Vagina (tissue), 2 donors: ENCODE measurements at regions not wholly inside any gene's neighbourhood (a gene's known extent, or its start where the extent isn't known, plus 50 kb on each side); places are given as distances from the start of the nearest gene placed in this dataset.

Experiments
- DNase-seq, 2 donors: peaks; one replicate each; pipeline ENCODE4 v3.0.0-alpha.2; 2017; ENCODE audit errors: extremely low spot score in 2 of 2
- H3K27ac ChIP-seq: fragments of 200-600 bp; sonication (generic); one replicate; pipeline ENCODE4 v1.5.1; 2019
- H3K27me3 ChIP-seq: fragments of 200-600 bp; sonication (generic); one replicate; pipeline ENCODE4 v1.5.1; 2019
- H3K36me3 ChIP-seq, 2 donors: fragments of 200-600 bp; sonication (generic); one replicate each; pipeline ENCODE4 v1.5.1; 2017 to 2019
- H3K4me1 ChIP-seq: fragments of 200-600 bp; sonication (generic); one replicate; pipeline ENCODE4 v1.5.1; 2019
- H3K4me3 ChIP-seq, 2 donors: fragments of 200-600 bp; sonication (generic); 1 replicate in 1 of 2; 2 replicates in 1 of 2; pipeline ENCODE4 v1.5.1; 2016 to 2019
- H3K9me3 ChIP-seq: fragments of 200-600 bp; sonication (generic); one replicate; pipeline ENCODE4 v1.5.1; 2019
- CTCF ChIP-seq, 3 experiments: fragments of 450-650 bp in 2 of 3; fragments of 200-600 bp in 1 of 3; sonication (generic) in 1 of 3; IDR thresholded peaks; one replicate each; pipeline ENCODE4 v1.5.1; 2017 to 2019; ENCODE audit warnings: antibody characterized with exemption in 3 of 3, mild to moderate bottlenecking in 2 of 3, moderate library complexity in 2 of 3
- POLR2A ChIP-seq, 2 donors: fragments of 450-650 bp; IDR thresholded peaks; one replicate each; pipeline ENCODE4 v1.6.1; 2017; ENCODE audit warnings: antibody characterized with exemption in 2 of 2, mild to moderate bottlenecking in 2 of 2, moderate library complexity in 2 of 2
- POLR2AphosphoS5 ChIP-seq, 2 donors: sonication (generic); formaldehyde crosslinking; IDR thresholded peaks; one replicate each; pipeline ENCODE4 v1.9.0; 2017; ENCODE audit warnings: antibody characterized with exemption in 2 of 2, mild to moderate bottlenecking in 2 of 2, low read depth in 1 of 2; ENCODE audit not compliant: insufficient read depth in 1 of 2
- intact Hi-C: fragments of 100-400 bp; cut with DNase I; formaldehyde crosslinking; loops from one replicate; pipeline ENCODE4 v1.15.1; 2023

DNA sequence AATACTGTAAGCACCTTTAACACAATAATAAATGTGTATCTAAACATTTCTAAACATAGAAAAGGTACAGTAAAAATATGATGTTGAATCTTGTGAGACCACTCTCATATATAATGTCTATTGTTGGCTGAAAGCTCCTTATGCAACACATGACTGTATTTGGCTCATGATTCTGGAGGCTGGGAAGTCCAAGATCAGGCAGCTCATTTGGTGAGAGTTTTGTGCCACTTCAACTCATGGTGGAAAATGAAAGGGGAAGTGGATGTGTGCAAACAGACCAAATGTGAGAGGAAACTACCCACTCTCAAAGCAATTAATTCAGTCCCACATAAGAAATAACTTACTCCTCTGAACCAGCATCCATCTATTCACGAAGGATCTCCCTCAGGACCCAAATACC, 257.7 kb upstream of the OPRM1 start:
- Histone ChIP-seq H3K9me3 (no peaks in the 10 kb centered on the region), H3K27ac (no peak overlapping the region), H3K4me3 (no peak overlapping the region), H3K4me1 (no peaks in the 10 kb centered on the region), H3K27me3 (no peaks in the 10 kb centered on the region), H3K36me3 (no peaks in the 10 kb centered on the region)
- intact Hi-C loops: no loop called here
- TF ChIP-seq POLR2A (IDR thresholded peaks at IDR 0.05): no peak
- TF ChIP-seq POLR2AphosphoS5 (IDR thresholded peaks at IDR 0.05; ENCODE audit: insufficient read depth in 1 of 2, low read depth in 1 of 2): no peak
- TF ChIP-seq CTCF (IDR thresholded peaks at IDR 0.05): no peak
- DNase-seq: no peak

DNA sequence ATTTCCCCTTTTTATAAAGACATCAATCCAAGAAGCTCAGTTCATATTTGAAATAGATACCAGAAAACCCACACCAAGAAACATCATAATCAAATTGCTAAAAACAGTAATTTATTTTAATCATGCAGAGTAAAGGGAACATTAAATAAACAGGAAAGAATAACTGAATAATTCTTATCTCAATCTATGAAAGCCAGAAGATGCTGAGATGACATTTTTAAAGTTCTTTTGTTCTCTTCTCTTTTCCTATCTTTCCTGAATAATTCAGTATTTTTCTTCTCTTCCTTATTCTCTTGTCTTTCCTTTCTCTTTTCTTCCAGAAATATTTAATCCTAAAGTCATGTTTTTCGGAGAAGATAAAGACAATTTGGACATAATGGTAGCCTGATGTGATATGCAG, 259.0 kb upstream of the OPRM1 start:
- H3K36me3 ChIP-seq: no peaks in the 10 kb centered on the region
- intact Hi-C loops: no loop called here
- TF ChIP-seq POLR2A (IDR thresholded peaks at IDR 0.05) (no peak), CTCF (IDR thresholded peaks at IDR 0.05) (no peak), POLR2AphosphoS5 (IDR thresholded peaks at IDR 0.05; ENCODE audit: insufficient read depth in 1 of 2, low read depth in 1 of 2) (no peak)
- H3K9me3 ChIP-seq: no peaks in the 10 kb centered on the region
- H3K4me1 ChIP-seq: no peaks in the 10 kb centered on the region
- no peaks in the 10 kb centered on the region for H3K27me3 ChIP-seq
- no peak overlapping the region for H3K27ac ChIP-seq
- no peak for DNase-seq
- H3K4me3 ChIP-seq: no peak overlapping the region

DNA sequence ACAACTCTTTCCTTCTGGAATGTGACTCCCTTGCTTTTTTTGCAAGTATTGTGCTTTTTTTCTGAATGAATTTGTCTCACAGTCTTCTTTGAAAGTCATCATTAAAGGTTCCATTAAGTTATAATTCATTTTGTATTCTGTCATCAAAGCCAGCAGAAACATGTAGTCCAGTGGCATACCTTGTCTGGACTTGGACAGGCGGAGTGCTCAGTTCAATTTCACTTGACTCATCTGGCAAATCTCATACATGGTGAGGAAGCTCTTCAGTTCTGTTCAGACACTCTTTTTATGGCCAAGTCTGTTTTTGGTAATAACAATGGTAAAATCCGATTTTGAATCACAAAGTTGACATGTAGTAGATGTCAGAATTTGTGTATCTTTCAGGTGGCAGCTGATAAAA, 260.8 kb upstream of the OPRM1 start:
- no peak for DNase-seq
- intact Hi-C loops: no loop called here
- no peaks in the 10 kb centered on the region for H3K36me3 ChIP-seq
- no peaks in the 10 kb centered on the region for H3K27me3 ChIP-seq
- H3K4me1 ChIP-seq: no peaks in the 10 kb centered on the region
- H3K27ac ChIP-seq: no peak overlapping the region
- H3K9me3 ChIP-seq: no peaks in the 10 kb centered on the region
- TF ChIP-seq POLR2A (IDR thresholded peaks at IDR 0.05) (no peak), CTCF (IDR thresholded peaks at IDR 0.05) (no peak), POLR2AphosphoS5 (IDR thresholded peaks at IDR 0.05; ENCODE audit: insufficient read depth in 1 of 2, low read depth in 1 of 2) (no peak)
- H3K4me3 ChIP-seq: no peak overlapping the region

- no peak overlapping the region for H3K4me3 ChIP-seq
- no peak for DNase-seq
- TF ChIP-seq POLR2AphosphoS5 (IDR thresholded peaks at IDR 0.05; ENCODE audit: insufficient read depth in 1 of 2, low read depth in 1 of 2) (no peak), POLR2A (IDR thresholded peaks at IDR 0.05) (no peak)
- no peak overlapping the region for H3K27ac ChIP-seq
- no peaks in the 10 kb centered on the region for H3K36me3 ChIP-seq
- H3K4me1 ChIP-seq: no peaks in the 10 kb centered on the region
- no peaks in the 10 kb centered on the region for H3K9me3 ChIP-seq
- H3K27me3 ChIP-seq: no peaks in the 10 kb centered on the region
- intact Hi-C loops: no loop called here
These were observed 267.5 kb upstream of the OPRM1 start for GRCh38 chr6:153771577-153771976.

DNA sequence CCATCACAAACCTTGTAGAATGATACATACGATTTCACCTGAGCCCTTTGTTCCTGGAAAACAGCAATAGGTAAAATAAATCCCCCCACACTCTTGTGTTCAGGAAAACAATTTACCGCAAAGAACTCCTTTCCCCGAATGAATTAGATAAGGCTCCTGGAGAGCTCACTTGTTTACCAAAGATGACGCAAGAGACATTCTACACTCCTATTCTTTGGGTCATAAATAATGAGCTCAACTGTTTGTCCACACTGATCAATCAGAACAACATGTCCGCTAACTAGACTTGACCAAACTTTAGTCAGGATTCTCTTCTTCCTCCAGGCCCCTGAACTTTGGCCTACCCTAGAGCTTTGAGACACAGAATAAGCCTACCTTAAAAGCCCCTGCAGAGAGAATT, 271.9 kb upstream of the OPRM1 start:
- H3K4me1 ChIP-seq: no peaks in the 10 kb centered on the region
- no peaks in the 10 kb centered on the region for H3K36me3 ChIP-seq
- H3K4me3 ChIP-seq: no peak overlapping the region
- no peak for TF ChIP-seq POLR2A (IDR thresholded peaks at IDR 0.05)
- TF ChIP-seq POLR2AphosphoS5 (IDR thresholded peaks at IDR 0.05; ENCODE audit: insufficient read depth in 1 of 2, low read depth in 1 of 2): no peak
- no peak for TF ChIP-seq CTCF (IDR thresholded peaks at IDR 0.05)
- no peaks in the 10 kb centered on the region for H3K27me3 ChIP-seq
- intact Hi-C loops: no loop called here
- no peak overlapping the region for H3K27ac ChIP-seq
- no peaks in the 10 kb centered on the region for H3K9me3 ChIP-seq
- DNase-seq: no peak

DNA sequence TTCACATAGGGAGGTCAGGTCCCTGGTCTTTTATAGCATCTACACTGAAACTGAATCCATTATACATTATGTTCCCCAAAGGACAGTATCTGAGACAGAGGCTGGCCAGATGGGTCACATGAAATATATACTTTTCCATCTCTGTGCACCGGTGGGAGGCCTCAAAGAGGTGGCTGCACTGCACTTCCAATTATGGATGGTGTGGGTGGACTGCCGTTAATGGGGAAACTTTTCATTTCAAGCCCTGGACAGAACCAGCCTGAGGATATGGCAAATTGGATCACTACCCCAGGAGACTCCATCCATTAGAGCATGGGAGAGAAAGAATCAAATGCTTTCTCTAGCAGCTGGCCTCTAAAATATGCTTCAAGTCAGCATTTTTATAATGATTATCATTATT, 280.5 kb upstream of the OPRM1 start:
- H3K27ac ChIP-seq: no peak overlapping the region
- intact Hi-C loops: no loop called here
- TF ChIP-seq POLR2AphosphoS5 (IDR thresholded peaks at IDR 0.05; ENCODE audit: insufficient read depth in 1 of 2, low read depth in 1 of 2) (no peak), CTCF (IDR thresholded peaks at IDR 0.05) (no peak), POLR2A (IDR thresholded peaks at IDR 0.05) (no peak)
- no peak overlapping the region for H3K4me3 ChIP-seq
- H3K9me3 ChIP-seq: no peaks in the 10 kb centered on the region
- H3K36me3 ChIP-seq: no peaks in the 10 kb centered on the region
- no peaks in the 10 kb centered on the region for H3K4me1 ChIP-seq
- no peaks in the 10 kb centered on the region for H3K27me3 ChIP-seq
- no peak for DNase-seq
